ENCODE measurements at regions not wholly inside any gene's neighbourhood (a gene's known extent, or its start where the extent isn't known, plus 50 kb on each side); places are given as distances from the start of the nearest gene placed in this dataset.
"Not testable (repeated sequence)": the region's sequence is repeated elsewhere in the genome, so short reads cannot be mapped to it uniquely, and the experiment has no call there.

- TF ChIP-seq, protein P1, sequence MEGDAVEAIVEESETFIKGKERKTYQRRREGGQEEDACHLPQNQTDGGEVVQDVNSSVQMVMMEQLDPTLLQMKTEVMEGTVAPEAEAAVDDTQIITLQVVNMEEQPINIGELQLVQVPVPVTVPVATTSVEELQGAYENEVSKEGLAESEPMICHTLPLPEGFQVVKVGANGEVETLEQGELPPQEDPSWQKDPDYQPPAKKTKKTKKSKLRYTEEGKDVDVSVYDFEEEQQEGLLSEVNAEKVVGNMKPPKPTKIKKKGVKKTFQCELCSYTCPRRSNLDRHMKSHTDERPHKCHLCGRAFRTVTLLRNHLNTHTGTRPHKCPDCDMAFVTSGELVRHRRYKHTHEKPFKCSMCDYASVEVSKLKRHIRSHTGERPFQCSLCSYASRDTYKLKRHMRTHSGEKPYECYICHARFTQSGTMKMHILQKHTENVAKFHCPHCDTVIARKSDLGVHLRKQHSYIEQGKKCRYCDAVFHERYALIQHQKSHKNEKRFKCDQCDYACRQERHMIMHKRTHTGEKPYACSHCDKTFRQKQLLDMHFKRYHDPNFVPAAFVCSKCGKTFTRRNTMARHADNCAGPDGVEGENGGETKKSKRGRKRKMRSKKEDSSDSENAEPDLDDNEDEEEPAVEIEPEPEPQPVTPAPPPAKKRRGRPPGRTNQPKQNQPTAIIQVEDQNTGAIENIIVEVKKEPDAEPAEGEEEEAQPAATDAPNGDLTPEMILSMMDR (IDR thresholded peaks at IDR 0.05) = no peak
- no peaks in the 10 kb centered on the region for H3K9me3 ChIP-seq
These were observed 242.2 kb downstream of the RAB11FIP2 start for GRCh38 chr10:117804470-117805011.

DNA sequence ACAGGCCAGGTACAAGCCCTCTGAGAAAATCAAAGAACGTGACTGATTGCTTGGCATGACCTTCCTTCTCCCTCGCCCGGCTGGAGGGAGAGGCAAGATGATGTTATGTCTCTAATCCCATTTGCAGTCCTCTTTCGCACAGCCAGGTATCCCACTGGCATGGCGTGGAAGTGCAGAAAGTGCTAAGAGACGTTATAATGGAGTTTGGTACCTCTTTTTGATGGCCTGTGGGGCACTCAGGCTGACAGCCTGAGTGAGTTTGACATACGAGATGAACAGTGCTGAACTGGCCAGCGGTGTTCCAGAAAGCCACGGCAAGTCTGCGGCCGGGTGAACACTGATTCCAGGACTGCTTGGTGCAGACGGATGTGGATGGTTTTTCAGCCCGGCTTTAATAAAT, 241.6 kb downstream of the RAB11FIP2 start:
- DNase-seq (ENCODE audit: low spot score) = peak; percentile 44
- no peaks in the 10 kb centered on the region for H3K36me3 ChIP-seq
- no peaks in the 10 kb centered on the region for H3K9me3 ChIP-seq
- TF ChIP-seq, protein P1 (IDR thresholded peaks at IDR 0.05) = no peak
- no peaks in the 10 kb centered on the region for H3K4me1 ChIP-seq
- no peaks in the 10 kb centered on the region for H3K27me3 ChIP-seq
- H3K4me3 ChIP-seq = no peak overlapping the region
- H3K27ac ChIP-seq = no peak overlapping the region

More at GRCh38 chr10:117804470-117805011, 242.2 kb downstream of the RAB11FIP2 start:
- Histone ChIP-seq H3K27ac (no peak overlapping the region), H3K27me3 (no peaks in the 10 kb centered on the region), H3K4me3 (no peak overlapping the region), H3K36me3 (no peaks in the 10 kb centered on the region), H3K4me1 (no peaks in the 10 kb centered on the region)
- DNase-seq (ENCODE audit: low spot score) = peak; percentile 47

GRCh38 chr10:117807441-117807840, 239.3 kb downstream of the RAB11FIP2 start:
- Histone ChIP-seq H3K27me3 (no peaks in the 10 kb centered on the region), H3K9me3 (peaks cover 0 to 4% of the 10 kb centered on the region in 2 donors), H3K36me3 (no peaks in the 10 kb centered on the region), H3K4me1 (no peaks in the 10 kb centered on the region), H3K27ac (no peak overlapping the region), H3K4me3 (no peak overlapping the region)
- TF ChIP-seq, protein P1 (IDR thresholded peaks at IDR 0.05) = no peak
- DNase-seq (ENCODE audit: low spot score) = peak; percentile 40

- H3K27me3 ChIP-seq, H3K4me1 ChIP-seq, H3K4me3 ChIP-seq, H3K27ac ChIP-seq, H3K36me3 ChIP-seq, H3K9me3 ChIP-seq: not testable (repeated sequence)
- peak; percentile 28 for DNase-seq (ENCODE audit: low spot score)
These were observed 230.9 kb downstream of the RAB11FIP2 start for GRCh38 chr10:117815816-117816215.

DNA sequence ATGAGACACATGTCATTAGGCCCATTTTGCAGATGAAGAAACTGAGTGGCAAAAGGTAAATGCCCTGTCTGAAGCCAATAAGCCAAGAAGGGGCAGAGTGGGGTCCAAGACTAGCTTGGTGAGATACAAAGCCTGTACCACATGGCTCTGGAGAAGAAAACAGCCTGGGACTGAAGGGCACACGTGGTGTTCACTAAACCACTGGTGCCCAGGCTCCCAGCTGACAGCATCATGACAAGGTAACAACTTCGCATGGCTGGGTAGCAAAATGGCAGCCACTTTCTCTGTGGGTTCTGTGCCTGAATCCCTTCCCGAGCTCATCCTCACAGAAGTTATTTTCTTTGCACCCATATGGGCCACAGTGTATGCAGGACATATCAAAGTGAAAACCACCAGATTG, 229.6 kb downstream of the RAB11FIP2 start:
- no peaks in the 10 kb centered on the region for H3K4me1 ChIP-seq
- H3K27ac ChIP-seq = no peak overlapping the region
- TF ChIP-seq, protein P1 (IDR thresholded peaks at IDR 0.05) = no peak
- no peaks in the 10 kb centered on the region for H3K36me3 ChIP-seq
- DNase-seq (ENCODE audit: low spot score) = no peak
- no peaks in the 10 kb centered on the region for H3K9me3 ChIP-seq
- no peak overlapping the region for H3K4me3 ChIP-seq
- H3K27me3 ChIP-seq = no peaks in the 10 kb centered on the region

- H3K27me3 ChIP-seq = no peaks in the 10 kb centered on the region
- H3K4me1 ChIP-seq = no peaks in the 10 kb centered on the region
- H3K36me3 ChIP-seq = no peaks in the 10 kb centered on the region
These were observed 228.0 kb downstream of the RAB11FIP2 start for GRCh38 chr10:117818721-117819120.

More at GRCh38 chr10:117818721-117819120, 228.0 kb downstream of the RAB11FIP2 start:
- H3K9me3 ChIP-seq = no peaks in the 10 kb centered on the region
- H3K27ac ChIP-seq = no peak overlapping the region
- TF ChIP-seq, protein P1 (IDR thresholded peaks at IDR 0.05) = no peak
- H3K4me3 ChIP-seq = no peak overlapping the region
- DNase-seq (ENCODE audit: low spot score) = no peak

All from right atrium auricular region (tissue), 2 donors.